Neural progenitor cell (in vitro differentiated cells): ENCODE measurements at regions not wholly inside any gene's neighbourhood (a gene's known extent, or its start where the extent isn't known, plus 50 kb on each side); places are given as distances from the start of the nearest gene placed in this dataset.

ENCODE experiments used
- CTCF ChIP-seq: fragments of 200-600 bp; sonication (generic); IDR thresholded peaks from 2 replicates; pipeline ENCODE4 v1.5.1; 2017; ENCODE audit warnings: antibody characterized with exemption, mild to moderate bottlenecking
- EZH2 ChIP-seq: fragments of 200-600 bp; sonication (generic); IDR thresholded peaks from 2 replicates; pipeline ENCODE4 v1.6.1; 2017; ENCODE audit warnings: antibody characterized with exemption, mild to moderate bottlenecking, moderate library complexity
- EZH2phosphoT487 ChIP-seq: fragments of 200-600 bp; sonication (generic); IDR thresholded peaks from 2 replicates; pipeline ENCODE4 v1.6.1; 2017; ENCODE audit warnings: antibody characterized with exemption

GRCh38 chr12:97063292-97063935, 156.4 kb downstream of the NEDD1 start:
- TF ChIP-seq CTCF (no peak), EZH2 (no peak), EZH2phosphoT487 (no peak)
